Glomerular visceral epithelial cell (primary cell): ENCODE measurements at regions not wholly inside any gene's neighbourhood (a gene's known extent, or its start where the extent isn't known, plus 50 kb on each side); places are given as distances from the start of the nearest gene placed in this dataset.
"Not testable (repeated sequence)": the region's sequence is repeated elsewhere in the genome, so short reads cannot be mapped to it uniquely, and the experiment has no call there.

Source experiments
- DNase-seq: peaks from one replicate; pipeline ENCODE4 v3.0.0-alpha.2; 2016; ENCODE audit errors: extremely low spot score

DNA sequence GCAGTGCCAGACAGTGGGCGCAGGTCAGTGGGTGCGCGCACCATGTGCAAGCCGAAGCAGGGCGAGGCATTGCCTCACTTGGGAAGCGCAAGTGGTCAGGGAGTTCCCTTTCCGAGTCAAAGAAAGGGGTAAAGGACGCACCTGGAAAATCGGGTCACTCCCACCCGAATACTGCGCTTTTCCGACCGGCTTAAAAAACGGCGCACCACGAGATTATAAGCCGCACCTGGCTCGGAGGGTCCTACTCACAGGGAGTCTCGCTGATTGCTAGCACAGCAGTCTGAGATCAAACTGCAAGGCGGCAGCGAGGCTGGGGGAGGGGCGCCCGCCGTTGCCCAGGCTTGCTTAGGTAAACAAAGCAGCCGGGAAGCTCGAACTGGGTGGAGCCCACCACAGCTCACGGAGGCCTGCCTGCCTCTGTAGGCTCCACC lies 77.9 kb downstream of the NR4A2 start:
- not testable (repeated sequence) for DNase-seq

DNA sequence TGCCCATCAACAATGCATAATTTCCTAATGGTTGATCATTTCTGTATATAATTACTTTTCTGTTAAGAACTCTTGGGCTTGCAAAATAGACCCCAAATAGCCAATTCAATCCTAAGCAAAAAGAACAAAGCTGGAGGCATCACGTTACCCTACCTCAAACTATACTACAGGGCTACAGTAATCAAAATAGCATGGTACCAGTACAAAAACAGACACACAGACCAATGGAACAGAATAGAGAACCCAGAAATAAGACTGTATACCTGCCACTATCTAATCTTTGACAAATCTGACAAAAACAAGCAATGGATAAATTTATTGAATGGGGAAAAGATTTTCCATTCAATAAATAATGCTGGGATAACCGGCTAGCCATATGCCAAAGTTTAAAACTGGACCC lies 78.8 kb downstream of the NR4A2 start:
- no peak for DNase-seq

- DNase-seq: no peak
These were observed 89.6 kb downstream of the NR4A2 start for GRCh38 chr2:156242874-156243273.

- no peak for DNase-seq
These were observed 95.0 kb downstream of the NR4A2 start for GRCh38 chr2:156237558-156237957.

DNA sequence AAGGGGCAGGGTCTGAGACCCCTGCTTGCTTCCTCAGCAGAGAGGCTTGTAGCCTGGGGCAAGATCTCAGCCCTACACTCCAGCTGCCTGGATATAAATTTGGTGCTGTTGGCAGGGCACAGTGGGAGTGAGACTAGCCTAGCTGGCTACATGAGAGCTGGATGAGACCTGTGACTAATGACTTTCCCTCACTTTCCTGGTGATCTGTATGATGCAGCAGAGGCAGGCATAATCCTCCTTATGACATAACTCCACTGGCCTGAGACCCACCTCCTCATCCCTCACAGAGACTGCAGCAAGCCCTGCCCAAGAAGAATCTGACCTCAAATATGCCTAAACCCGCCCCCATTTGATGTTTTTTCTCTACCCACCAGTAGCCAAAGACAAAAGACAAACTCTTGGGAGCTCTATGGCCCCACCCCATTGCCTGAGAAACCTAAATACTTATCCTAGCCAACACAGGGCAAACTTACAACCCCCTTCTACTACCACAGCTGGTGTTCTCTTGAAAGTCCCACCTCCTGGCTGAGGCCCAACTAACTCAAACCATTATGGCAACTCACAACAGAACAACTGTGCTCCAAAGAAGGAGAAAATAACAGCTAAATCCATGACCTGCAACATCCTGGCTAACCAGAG lies 102.7 kb downstream of the NR4A2 start:
- DNase-seq: peak; percentile 5

- DNase-seq: not testable (repeated sequence)
These were observed 109.2 kb downstream of the NR4A2 start for GRCh38 chr2:156223328-156223727.

DNA sequence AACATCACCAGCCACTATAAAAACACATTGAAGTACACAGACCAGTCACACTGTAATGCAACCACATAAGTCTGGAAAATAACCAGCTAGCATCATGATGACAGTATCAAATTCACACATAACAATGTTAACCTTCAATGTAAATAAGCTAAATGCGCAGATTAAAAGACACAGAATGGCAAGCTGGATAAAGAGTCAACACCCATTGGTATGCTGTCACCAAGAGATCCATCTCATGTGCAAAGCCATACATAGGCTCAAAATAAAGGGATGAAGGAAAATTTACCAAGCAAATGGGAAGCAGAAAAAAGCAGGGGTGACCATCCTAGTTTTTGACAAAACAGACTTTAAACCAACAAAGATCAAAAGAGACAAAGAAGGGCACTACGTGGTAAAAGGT lies 110.8 kb downstream of the NR4A2 start:
- no peak for DNase-seq

DNA sequence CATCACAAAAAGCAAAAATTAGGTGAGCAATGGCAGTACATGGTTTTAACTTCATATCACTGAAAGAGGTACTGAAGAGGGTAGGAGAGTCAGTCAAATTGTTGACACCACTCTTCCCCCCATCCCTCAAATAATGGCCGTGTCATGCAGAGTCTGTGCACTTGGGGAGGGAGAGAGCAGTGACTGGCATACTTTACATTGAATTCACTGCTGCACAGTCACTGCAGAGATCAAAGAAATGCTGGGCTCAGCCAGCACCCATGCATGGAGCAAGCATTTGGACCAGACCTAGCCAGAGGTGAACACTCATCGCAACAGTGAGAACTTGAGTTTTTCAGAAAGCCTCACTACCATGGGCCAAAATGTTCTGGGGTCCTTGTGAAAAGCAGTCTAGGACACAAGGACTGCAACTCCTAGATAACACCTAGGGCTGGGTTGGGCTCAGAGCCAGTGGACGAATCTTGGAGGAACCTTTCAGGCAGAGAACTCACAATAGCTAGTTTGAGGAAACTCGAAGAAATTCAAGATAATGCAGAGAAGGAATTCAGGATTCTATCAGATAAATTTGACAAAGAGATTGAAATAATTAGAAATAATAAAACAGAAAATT lies 112.9 kb downstream of the NR4A2 start:
- DNase-seq: no peak

DNA sequence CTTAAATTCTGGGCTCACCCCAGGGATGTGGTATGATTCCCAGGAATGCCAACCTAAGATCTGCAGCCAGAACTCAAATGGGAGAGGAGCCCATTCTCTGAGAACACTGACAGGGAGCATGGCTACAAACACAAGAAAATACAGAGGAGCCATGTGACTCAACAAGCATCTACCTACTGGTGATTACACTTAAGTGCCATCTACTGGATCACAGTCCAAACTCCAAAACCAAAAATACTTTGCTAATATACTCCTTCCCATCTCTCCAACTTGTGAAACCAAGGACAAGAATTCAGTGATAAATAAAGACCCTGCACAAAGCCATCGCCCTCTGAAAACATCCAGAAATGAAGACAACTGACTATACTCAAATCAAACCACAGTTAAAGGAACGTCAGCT lies 116.9 kb downstream of the NR4A2 start:
- no peak for DNase-seq

DNA sequence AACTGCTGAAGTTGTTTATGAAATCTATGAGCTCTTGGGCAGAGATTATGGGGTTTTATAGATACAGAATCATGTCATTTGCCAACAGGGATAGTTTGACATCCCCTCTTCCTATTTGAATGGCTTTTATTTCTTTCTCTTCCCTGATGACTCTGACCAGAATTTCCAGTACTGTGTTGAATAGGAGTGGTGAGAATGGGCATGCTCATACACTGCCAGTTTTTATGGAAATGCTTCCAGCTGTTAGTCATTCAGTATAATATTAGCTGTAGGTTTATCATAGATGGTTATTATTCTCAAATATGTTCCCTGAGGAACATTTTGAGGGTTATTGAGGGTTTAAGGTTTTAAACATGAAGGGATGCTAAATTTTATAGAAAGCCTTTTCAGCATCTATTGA lies 121.2 kb downstream of the NR4A2 start:
- no peak for DNase-seq

DNA sequence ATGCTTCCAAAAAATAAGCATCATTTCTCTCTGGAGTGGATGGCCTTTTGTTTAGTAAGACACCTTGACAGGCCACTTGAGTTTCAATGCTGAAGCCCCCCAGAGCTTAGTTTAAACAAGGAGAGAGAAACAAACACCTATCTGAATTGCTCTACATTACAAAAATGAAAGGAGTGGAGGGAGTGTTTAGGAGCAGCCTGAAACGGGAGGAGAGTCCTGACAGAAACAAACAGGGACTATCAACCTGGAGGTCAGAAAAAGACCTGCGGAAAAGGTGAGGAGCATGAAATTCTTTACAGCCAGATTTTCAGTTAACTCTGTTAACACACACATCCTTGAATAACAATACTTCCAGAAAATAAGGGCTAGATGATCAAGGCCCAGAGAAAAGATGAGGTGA lies 126.2 kb downstream of the NR4A2 start:
- DNase-seq: no peak

GRCh38 chr2:156199588-156199987 lies 132.9 kb downstream of the NR4A2 start:
- DNase-seq: no peak

GRCh38 chr2:156196031-156196430 lies 136.5 kb downstream of the NR4A2 start:
- DNase-seq: no peak

GRCh38 chr2:156192468-156192867 lies 140.1 kb downstream of the NR4A2 start:
- DNase-seq: no peak

DNA sequence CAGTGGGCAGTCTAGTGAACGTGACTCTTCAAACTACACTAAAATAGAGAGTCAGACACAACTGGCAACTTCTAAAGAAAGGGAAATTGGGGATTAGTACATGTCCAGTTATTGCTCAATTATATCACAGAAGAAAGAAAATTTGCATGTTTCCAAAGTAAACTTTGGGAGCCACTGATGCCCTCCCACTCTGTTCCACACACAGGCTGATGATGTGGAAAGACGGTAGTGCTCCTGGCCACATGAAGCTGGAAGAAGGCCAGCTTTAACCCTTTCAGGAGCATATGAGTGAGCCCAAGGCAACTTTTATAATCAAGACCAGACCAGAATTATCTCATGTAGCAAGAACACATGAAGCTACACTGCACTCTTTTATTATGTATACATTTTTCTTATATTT lies 141.0 kb downstream of the NR4A2 start:
- no peak for DNase-seq

- no peak for DNase-seq
These were observed 142.0 kb downstream of the NR4A2 start for GRCh38 chr2:156190517-156190916.

GRCh38 chr2:156189584-156189983 lies 142.9 kb downstream of the NR4A2 start:
- DNase-seq: no peak

GRCh38 chr2:156189143-156189542 lies 143.4 kb downstream of the NR4A2 start:
- DNase-seq: no peak

DNA sequence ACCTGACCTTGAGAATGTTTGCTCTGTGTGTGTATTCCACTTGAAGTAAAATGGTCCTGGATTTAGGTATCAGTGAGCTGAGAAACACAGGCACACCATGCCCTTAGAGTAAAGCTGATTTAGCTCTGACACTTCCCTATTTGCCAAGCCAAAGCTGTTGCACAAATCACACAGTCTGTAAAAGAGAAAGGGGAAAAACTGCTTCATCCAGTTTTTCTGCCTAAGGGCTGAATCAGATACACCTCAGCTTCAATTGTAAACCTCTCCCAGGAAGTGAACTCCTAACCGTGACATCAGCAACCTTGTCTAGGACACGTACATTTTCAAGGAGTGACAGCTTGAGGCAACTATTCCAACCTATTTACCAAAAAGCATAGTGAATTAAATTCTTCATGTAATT lies 150.4 kb downstream of the NR4A2 start:
- DNase-seq: no peak

- DNase-seq: no peak
These were observed 151.3 kb downstream of the NR4A2 start for GRCh38 chr2:156181208-156181607.

DNA sequence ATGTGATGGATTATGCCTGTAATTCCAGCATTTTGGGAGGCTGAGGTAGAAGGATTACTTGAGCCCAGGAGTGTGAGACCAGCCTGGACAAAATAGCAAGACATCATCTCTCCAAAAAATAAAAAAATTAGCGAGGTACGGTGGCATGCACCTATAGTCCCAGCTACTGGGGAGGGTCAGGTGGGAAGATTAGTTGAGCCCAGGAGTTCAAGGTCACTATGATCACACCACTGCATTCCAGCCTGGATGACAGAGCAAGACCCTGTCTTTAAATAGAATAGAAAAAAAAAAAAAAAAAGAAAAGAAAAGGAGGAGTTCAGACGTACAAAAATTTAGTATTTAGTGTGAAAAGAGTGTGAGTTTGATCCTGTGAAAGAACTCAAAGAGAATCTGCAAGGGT lies 154.9 kb downstream of the NR4A2 start:
- no peak for DNase-seq

DNA sequence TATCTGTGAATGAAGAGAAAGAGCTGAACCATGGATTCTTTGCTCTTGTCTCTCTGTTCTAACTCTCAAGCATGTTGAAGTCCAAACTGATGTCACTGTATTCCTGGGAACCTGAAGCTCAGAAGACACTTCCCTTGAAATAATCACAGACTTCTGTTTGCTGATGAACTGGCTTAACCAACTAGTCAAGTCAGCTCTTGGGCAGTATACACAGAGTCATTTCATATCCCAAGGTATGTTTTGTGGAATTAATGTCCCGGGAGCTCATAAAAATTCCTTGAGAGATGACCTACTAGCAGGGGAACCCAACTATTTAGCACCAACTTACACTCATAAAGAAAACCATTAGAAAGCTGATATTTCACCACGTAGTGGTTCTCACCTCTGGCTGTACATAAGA lies 156.6 kb downstream of the NR4A2 start:
- DNase-seq: no peak

DNA sequence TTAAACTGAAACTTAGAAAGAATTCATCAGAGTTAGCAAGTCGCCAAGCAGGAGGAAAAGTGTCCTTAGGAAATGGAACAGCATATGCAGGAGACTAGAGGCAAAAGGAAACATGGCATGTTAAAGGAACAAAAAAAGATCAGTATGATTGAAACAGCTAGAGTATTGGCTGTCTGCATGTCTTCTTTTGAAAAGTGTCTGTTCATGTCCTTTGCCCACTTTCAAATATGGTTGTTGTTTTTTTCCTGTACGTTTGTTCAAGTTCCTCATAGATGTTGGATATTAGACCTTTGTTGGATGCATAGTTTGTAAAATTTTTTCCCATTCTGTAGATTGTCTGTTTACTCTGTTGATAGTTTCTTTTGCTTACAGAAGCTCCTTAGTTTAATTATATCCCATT lies 161.6 kb downstream of the NR4A2 start:
- no peak for DNase-seq

DNA sequence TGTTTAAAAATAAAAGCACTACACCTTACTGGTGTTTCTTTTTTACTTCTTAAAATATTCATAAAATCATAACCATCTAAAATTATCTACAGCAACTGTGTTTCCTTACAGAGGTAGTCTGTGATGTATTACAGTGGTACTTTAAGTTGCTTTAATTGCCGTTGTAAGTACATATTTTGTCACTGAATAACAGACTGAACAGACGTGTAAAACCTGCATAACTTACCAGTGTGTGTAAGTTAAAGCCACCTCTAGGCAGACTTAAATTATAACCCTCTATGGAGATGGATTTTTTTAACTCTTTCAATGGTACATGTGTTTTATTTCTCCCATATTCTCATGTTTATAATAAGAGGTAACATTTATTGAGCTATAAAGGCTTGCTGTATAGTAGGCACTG lies 166.8 kb downstream of the NR4A2 start:
- DNase-seq: no peak
